AG04450 (cell line): ENCODE measurements at regions not wholly inside any gene's neighbourhood (a gene's known extent, or its start where the extent isn't known, plus 50 kb on each side); places are given as distances from the start of the nearest gene placed in this dataset.
"Not testable (repeated sequence)": the region's sequence is repeated elsewhere in the genome, so short reads cannot be mapped to it uniquely, and the experiment has no call there.

Source experiments
- CTCF ChIA-PET: fragments of 300-600, 350-600 bp; formaldehyde crosslinking; extraction: SDS; loops from one replicate; lab custom pipeline; 2022; ENCODE audit warnings: antibody characterized with exemption, inconsistent platforms; lab: Charles Lee
- POLR2A ChIA-PET: fragments of 350-600 bp; formaldehyde crosslinking; extraction: SDS; loops from one replicate; lab custom pipeline; 2021; ENCODE audit warnings: antibody characterized with exemption, inconsistent platforms; lab: Yijun Ruan, JAX
- DNase-seq: peaks from one replicate; pipeline ENCODE4 v3.0.0-alpha.2; 2011; ENCODE audit warnings: low read depth, low spot score
- H3K27ac ChIP-seq: one replicate; pipeline ENCODE4 v1.5.1; 2012; ENCODE audit warnings: low read depth, low read length, control low read depth
- H3K27me3 ChIP-seq: one replicate; pipeline ENCODE4 v1.6.0; 2012; ENCODE audit warnings: low read length; ENCODE audit not compliant: control insufficient read depth, insufficient read depth
- H3K4me3 ChIP-seq: 2 replicates; pipeline ENCODE4 v1.5.1; 2011; ENCODE audit warnings: mild to moderate bottlenecking, low read depth, low read length, control low read depth
- H3K9me3 ChIP-seq: 2 replicates; pipeline ENCODE4 v1.5.1; 2012; ENCODE audit warnings: low read length; ENCODE audit not compliant: control insufficient read depth, insufficient read depth
- TF ChIP-seq, protein P1 (sequence below): IDR thresholded peaks from 2 replicates; pipeline ENCODE4 v1.5.1; 2011; ENCODE audit warnings: low read depth, low read length, control low read depth, inconsistent platforms

DNA sequence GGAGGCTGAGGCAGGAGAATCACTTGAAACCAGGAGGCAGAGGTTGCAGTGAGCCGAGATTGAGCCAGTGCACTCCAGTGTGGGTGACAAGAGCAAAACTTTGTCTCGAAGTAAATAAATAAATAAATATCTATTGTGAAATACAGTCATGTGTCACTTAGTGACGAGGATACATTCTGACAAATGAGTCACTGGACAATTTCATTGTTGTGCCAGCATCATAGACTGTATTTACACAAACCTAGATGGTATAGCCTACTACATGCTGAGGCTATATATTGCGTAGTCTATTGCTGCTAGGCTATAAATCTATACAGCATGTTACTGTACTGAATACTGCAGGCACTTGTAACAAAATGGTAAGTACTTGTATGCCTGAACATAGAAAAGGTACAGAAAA, 61.1 kb upstream of the CCL21 start:
- DNase-seq: no peak
- Histone ChIP-seq H3K4me3 (no peak overlapping the region), H3K27me3 (no peaks in the 10 kb centered on the region), H3K27ac (no peak overlapping the region), H3K9me3 (no peaks in the 10 kb centered on the region)
- POLR2A ChIA-PET: no interaction called here
- CTCF ChIA-PET: no interaction called here
- TF ChIP-seq, protein P1, sequence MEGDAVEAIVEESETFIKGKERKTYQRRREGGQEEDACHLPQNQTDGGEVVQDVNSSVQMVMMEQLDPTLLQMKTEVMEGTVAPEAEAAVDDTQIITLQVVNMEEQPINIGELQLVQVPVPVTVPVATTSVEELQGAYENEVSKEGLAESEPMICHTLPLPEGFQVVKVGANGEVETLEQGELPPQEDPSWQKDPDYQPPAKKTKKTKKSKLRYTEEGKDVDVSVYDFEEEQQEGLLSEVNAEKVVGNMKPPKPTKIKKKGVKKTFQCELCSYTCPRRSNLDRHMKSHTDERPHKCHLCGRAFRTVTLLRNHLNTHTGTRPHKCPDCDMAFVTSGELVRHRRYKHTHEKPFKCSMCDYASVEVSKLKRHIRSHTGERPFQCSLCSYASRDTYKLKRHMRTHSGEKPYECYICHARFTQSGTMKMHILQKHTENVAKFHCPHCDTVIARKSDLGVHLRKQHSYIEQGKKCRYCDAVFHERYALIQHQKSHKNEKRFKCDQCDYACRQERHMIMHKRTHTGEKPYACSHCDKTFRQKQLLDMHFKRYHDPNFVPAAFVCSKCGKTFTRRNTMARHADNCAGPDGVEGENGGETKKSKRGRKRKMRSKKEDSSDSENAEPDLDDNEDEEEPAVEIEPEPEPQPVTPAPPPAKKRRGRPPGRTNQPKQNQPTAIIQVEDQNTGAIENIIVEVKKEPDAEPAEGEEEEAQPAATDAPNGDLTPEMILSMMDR: no peak

DNA sequence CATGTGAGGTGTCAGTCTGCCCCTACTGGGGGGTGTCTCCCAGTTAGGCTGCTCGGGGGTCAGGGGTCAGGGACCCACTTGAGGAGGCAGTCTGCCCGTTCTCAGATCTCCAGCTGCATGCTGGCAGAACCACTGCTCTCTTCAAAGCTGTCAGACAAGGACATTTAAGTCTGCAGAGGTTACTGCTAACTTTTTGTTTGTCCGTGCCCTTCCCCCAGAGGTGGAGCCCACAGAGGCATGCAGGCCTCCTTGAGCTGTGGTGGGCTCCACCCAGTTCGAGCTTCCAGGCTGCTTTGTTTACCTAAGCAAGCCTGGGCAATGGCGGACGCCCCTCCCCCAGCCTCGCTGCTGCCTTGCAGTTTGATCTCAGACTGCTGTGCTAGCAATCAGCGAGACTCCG, 57.2 kb upstream of the CCL21 start:
- H3K27me3 ChIP-seq, CTCF ChIA-PET, DNase-seq, H3K27ac ChIP-seq, H3K4me3 ChIP-seq, H3K9me3 ChIP-seq, POLR2A ChIA-PET: not testable (repeated sequence)

DNA sequence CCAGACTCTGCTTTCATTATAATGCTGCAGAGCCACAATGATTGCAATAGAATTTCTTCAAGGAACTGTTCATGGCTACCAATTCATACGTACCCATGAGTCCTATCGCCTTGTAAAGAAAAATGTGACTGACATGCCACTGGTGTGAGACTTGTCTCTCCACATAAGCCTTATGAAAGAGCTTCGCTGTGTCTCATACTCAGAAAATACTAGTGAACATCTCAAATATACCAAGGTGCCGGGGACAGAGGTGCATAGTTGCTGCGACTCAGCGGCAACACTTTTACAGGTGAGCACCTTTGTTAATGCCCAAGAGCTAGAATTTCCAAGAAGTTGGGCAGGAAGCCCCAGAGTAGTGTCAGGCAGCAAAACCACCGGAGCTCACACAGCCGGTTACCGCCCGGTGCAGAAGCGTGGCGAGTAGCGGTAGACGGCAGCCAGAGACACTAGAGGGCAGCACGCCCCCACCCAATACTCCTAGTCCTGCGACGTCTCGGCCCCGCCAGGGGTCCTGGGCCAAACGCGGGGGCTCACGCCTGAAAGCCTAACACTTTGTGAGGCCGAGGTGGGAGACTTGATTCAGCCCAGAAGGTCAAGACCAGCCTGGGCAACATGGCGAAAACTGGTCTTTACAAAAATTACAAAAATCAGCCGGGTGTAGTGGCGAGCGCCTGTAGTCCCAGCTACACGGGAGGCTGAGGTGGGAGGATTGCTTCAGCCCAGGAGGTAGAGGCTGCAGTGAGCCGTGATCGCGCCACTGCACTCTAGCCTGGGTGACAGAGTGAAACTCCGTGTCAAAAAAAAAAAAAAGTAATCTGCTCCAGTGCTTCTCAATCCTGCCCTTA, 50.5 kb upstream of the CCL21 start:
- POLR2A ChIA-PET, DNase-seq, H3K4me3 ChIP-seq, H3K27ac ChIP-seq, H3K9me3 ChIP-seq, H3K27me3 ChIP-seq: not testable (repeated sequence)
- TF ChIP-seq, protein P1: peak; percentile 59
- CTCF ChIA-PET: interaction anchor here (0.6 to 1.5 kb wide), 11 partner anchors 12 to 655 kb away, joined by 3 to 5 read pairs (median 3); partner anchors contain the start of gene PIGO
